ENCODE measurements at regions not wholly inside any gene's neighbourhood (a gene's known extent, or its start where the extent isn't known, plus 50 kb on each side); places are given as distances from the start of the nearest gene placed in this dataset.

GRCh38 chr12:65539023-65539422 lies 260.5 kb downstream of the MSRB3 start:
- Histone ChIP-seq H3K4me3 (no peak overlapping the region), H3K4me2 (no peak overlapping the region), H3K4me1 (peaks cover 43% of the 10 kb centered on the region), H3K27me3 (no peaks in the 10 kb centered on the region), H3K9me3 (peaks cover 34% of the 10 kb centered on the region), H3K9ac (no peak overlapping the region), H3K36me3 (no peaks in the 10 kb centered on the region), H3K27ac (no peak overlapping the region), H4K20me1 (no peaks in the 10 kb centered on the region)
- no peak for TF ChIP-seq Cebpa-rat (IDR thresholded peaks at IDR 0.05)

- no peak overlapping the region for H3K4me3 ChIP-seq
- H4K20me1 ChIP-seq: no peaks in the 10 kb centered on the region
- H3K4me1 ChIP-seq: peaks cover 32% of the 10 kb centered on the region
- H3K4me2 ChIP-seq: no peak overlapping the region
- H3K27me3 ChIP-seq: no peaks in the 10 kb centered on the region
- H3K9me3 ChIP-seq: peaks cover 34% of the 10 kb centered on the region
- H3K27ac ChIP-seq: no peak overlapping the region
- no peaks in the 10 kb centered on the region for H3K36me3 ChIP-seq
- H3K9ac ChIP-seq: no peak overlapping the region
- TF ChIP-seq Cebpa-rat (IDR thresholded peaks at IDR 0.05): no peak
These were observed 261.7 kb downstream of the MSRB3 start for GRCh38 chr12:65540140-65540539.

- Histone ChIP-seq H3K4me2 (no peak overlapping the region), H3K4me1 (no peaks in the 10 kb centered on the region), H3K9ac (no peak overlapping the region), H3K4me3 (no peak overlapping the region), H3K27ac (no peak overlapping the region), H4K20me1 (no peaks in the 10 kb centered on the region), H3K36me3 (no peaks in the 10 kb centered on the region), H3K9me3 (no peaks in the 10 kb centered on the region; the same call in 1 of the 2 replicates), H3K27me3 (no peaks in the 10 kb centered on the region; the same call in 1 of the 2 replicates)
- no peak for TF ChIP-seq Cebpa-rat (IDR thresholded peaks at IDR 0.05)
These were observed 268.0 kb downstream of the MSRB3 start for GRCh38 chr12:65546528-65546927.

GRCh38 chr12:65556676-65557437 lies 267.4 kb upstream of the HMGA2 start:
- Histone ChIP-seq H3K9ac (no peak overlapping the region), H3K4me1 (peaks cover 9% of the 10 kb centered on the region; the same call in 1 of the 2 replicates), H3K4me2 (no peak overlapping the region), H4K20me1 (no peaks in the 10 kb centered on the region), H3K27me3 (no peaks in the 10 kb centered on the region), H3K36me3 (no peaks in the 10 kb centered on the region), H3K9me3 (peaks cover 9% of the 10 kb centered on the region), H3K4me3 (no peak overlapping the region), H3K27ac (no peak overlapping the region)
- TF ChIP-seq Cebpa-rat (IDR thresholded peaks at IDR 0.05): no peak

- Histone ChIP-seq H3K27ac (no peak overlapping the region), H3K9ac (no peak overlapping the region), H3K27me3 (no peaks in the 10 kb centered on the region), H4K20me1 (no peaks in the 10 kb centered on the region), H3K9me3 (peaks cover 9% of the 10 kb centered on the region), H3K4me1 (peaks cover 9% of the 10 kb centered on the region; the same call in 1 of the 2 replicates), H3K36me3 (no peaks in the 10 kb centered on the region), H3K4me3 (no peak overlapping the region), H3K4me2 (no peak overlapping the region)
- TF ChIP-seq Cebpa-rat (IDR thresholded peaks at IDR 0.05): no peak
These were observed 266.7 kb upstream of the HMGA2 start for GRCh38 chr12:65557438-65558181.

- no peak overlapping the region for H3K9ac ChIP-seq
- no peak overlapping the region for H3K27ac ChIP-seq
- H3K4me3 ChIP-seq: no peak overlapping the region
- H3K27me3 ChIP-seq: no peaks in the 10 kb centered on the region
- no peak for TF ChIP-seq Cebpa-rat (IDR thresholded peaks at IDR 0.05)
- H4K20me1 ChIP-seq: no peaks in the 10 kb centered on the region
- no peak overlapping the region for H3K4me2 ChIP-seq
- H3K9me3 ChIP-seq: peaks cover 8% of the 10 kb centered on the region
- H3K36me3 ChIP-seq: no peaks in the 10 kb centered on the region
- H3K4me1 ChIP-seq: peaks cover 9% of the 10 kb centered on the region; the same call in 1 of the 2 replicates
These were observed 264.0 kb upstream of the HMGA2 start for GRCh38 chr12:65560286-65560685.

- no peaks in the 10 kb centered on the region for H3K36me3 ChIP-seq
- H3K4me3 ChIP-seq: no peak overlapping the region
- TF ChIP-seq Cebpa-rat (IDR thresholded peaks at IDR 0.05): no peak
- no peak overlapping the region for H3K27ac ChIP-seq
- peaks cover 13% of the 10 kb centered on the region for H3K4me1 ChIP-seq
- no peak overlapping the region for H3K4me2 ChIP-seq
- no peak overlapping the region for H3K9ac ChIP-seq
- no peaks in the 10 kb centered on the region for H3K27me3 ChIP-seq
- H3K9me3 ChIP-seq: no peaks in the 10 kb centered on the region
- no peaks in the 10 kb centered on the region for H4K20me1 ChIP-seq
These were observed 262.4 kb upstream of the HMGA2 start for GRCh38 chr12:65561798-65562382.

GRCh38 chr12:65565601-65566560 lies 258.4 kb upstream of the HMGA2 start:
- peaks cover 19% of the 10 kb centered on the region for H3K4me1 ChIP-seq

GRCh38 chr12:65566751-65567150 lies 257.5 kb upstream of the HMGA2 start:
- no peaks in the 10 kb centered on the region for H4K20me1 ChIP-seq
- H3K9me3 ChIP-seq: peaks cover 6% of the 10 kb centered on the region; the same call in 1 of the 2 replicates
- H3K4me3 ChIP-seq: no peak overlapping the region
- H3K27me3 ChIP-seq: no peaks in the 10 kb centered on the region
- no peak overlapping the region for H3K9ac ChIP-seq
- H3K4me2 ChIP-seq: peak overlapping the region; percentile 60
- H3K4me1 ChIP-seq: peaks cover 19% of the 10 kb centered on the region
- H3K27ac ChIP-seq: no peak overlapping the region
- no peak for TF ChIP-seq Cebpa-rat (IDR thresholded peaks at IDR 0.05)
- H3K36me3 ChIP-seq: no peaks in the 10 kb centered on the region

More at GRCh38 chr12:65565601-65566560, 258.4 kb upstream of the HMGA2 start:
- Histone ChIP-seq H3K4me3 (no peak overlapping the region), H3K9me3 (peaks cover 2% of the 10 kb centered on the region; the same call in 1 of the 2 replicates), H3K9ac (no peak overlapping the region), H3K36me3 (no peaks in the 10 kb centered on the region), H3K4me2 (peak overlapping the region; percentile 60), H4K20me1 (no peaks in the 10 kb centered on the region), H3K27me3 (no peaks in the 10 kb centered on the region), H3K27ac (no peak overlapping the region)
- TF ChIP-seq Cebpa-rat (IDR thresholded peaks at IDR 0.05): no peak

Measured in BLaER1 (cell line).